GM12874 (cell line): ENCODE measurements at regions not wholly inside any gene's neighbourhood (a gene's known extent, or its start where the extent isn't known, plus 50 kb on each side); places are given as distances from the start of the nearest gene placed in this dataset.

ENCODE experiments used
- TF ChIP-seq, protein P1 (sequence below): IDR thresholded peaks from 2 replicates; pipeline ENCODE4 v1.5.1; 2011; ENCODE audit warnings: low read depth, mild to moderate bottlenecking, control low read depth, low read length, moderate library complexity; ENCODE audit not compliant: insufficient read depth

DNA sequence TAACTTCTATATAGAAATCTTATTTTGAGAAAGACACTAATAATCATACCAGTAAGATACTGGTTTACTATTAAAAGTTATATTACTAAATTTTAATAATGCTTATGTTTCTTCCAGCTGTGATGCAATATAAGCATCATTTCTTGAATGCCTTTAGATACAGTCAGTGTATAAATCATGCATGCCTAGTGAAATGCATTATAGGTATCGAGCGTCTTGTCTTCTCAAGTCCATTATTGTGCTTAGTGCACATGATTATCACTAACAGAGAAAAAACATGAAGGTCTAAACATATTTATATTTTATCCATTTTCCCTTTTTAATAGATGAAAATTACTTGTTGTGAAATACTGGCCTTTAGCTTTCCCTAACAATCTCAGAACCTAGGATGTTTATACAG is 1021.5 kb upstream of the AGA start:
- TF ChIP-seq, protein P1, sequence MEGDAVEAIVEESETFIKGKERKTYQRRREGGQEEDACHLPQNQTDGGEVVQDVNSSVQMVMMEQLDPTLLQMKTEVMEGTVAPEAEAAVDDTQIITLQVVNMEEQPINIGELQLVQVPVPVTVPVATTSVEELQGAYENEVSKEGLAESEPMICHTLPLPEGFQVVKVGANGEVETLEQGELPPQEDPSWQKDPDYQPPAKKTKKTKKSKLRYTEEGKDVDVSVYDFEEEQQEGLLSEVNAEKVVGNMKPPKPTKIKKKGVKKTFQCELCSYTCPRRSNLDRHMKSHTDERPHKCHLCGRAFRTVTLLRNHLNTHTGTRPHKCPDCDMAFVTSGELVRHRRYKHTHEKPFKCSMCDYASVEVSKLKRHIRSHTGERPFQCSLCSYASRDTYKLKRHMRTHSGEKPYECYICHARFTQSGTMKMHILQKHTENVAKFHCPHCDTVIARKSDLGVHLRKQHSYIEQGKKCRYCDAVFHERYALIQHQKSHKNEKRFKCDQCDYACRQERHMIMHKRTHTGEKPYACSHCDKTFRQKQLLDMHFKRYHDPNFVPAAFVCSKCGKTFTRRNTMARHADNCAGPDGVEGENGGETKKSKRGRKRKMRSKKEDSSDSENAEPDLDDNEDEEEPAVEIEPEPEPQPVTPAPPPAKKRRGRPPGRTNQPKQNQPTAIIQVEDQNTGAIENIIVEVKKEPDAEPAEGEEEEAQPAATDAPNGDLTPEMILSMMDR, result no peak

DNA sequence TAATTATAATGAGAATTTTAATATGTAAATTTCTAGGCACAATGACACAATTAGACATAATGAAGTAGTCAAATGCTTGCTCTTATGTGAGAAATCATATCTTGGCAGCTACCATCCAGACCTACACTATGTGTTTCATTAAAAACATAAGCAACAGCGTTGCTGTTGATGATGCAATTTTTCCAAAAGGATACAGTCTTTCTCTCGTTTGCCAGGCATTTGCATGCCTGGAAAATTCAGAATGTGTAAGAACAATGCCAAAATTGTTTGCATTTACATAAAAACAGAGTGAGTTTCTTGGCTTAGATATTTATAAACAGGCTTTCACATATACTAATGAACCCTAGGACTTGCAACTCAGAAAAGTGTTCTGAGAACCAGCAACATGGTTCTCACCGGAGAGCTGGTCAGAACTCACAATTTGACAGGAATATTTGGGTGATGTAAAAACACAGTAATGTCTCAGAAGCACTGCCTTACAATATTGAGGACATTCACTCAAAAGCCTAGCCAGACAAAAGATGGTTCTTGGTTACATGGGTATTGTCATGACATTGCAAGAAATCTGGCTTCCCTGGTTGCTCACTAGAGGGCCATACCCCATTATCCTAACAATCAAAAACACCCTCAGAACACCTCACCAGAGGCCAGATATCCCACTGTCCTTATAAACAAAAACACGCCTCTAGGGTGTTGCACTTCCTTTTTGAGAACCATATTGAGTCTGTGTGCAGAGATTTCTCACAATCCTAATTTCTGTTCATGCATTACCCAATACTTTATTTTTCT is 1029.0 kb upstream of the AGA start:
- TF ChIP-seq, protein P1, result no peak

DNA sequence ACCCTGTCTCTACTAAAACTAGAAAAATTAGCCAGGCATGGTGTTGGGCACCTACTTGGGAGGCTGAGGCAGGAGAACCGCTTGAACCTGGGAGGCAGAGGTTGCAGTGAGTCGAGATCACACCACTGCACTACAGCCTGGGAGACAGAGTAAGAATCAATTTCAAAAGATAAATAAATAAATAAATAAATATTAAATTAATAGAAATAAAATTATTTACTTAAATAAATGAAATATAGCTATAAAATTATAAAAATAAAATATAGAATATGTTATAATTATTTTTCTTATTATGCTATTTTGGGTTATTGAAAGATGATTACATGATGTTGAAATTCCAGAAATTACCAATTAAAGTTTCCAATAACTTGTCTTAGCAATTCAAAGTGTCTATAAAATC is 1029.8 kb upstream of the AGA start:
- TF ChIP-seq, protein P1, result no peak

DNA sequence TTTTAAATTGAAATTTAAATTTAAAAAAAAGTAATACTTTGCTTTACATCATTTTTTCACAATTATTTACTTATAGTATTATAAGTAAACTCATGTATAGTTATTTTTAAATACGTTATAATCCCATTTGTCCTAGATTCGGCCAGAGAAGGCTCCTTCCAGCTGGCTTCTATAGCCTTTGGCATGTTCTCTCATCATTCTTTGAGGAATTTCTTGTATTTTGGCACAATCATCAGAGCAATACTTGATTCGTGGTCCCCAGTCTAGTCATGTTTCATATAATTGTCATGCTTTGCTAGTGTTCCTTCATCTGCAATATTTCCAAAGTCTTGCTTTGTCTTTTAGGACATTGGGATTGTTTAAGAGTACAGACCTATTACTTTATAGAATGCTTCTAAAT is 1037.9 kb upstream of the AGA start:
- TF ChIP-seq, protein P1, result no peak

DNA sequence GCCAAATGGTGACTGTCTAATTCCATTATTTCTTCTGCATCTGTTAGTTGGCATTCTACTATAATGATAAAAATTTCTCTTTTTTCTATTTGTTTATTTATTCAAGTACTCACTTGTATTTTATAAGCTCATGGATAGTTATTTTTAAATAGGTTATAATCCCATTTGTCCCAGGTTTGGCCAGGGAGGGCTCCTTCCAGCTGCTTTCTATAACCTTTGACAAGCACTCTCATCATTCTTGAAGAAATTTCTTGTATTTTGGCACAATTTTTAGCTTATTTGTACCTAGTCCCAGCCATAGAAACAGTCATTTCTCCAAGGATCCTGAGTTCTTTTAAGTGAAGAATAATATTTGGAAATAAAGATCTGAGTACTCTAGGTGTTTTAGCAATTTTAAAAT is 1038.6 kb upstream of the AGA start:
- TF ChIP-seq, protein P1, result no peak

DNA sequence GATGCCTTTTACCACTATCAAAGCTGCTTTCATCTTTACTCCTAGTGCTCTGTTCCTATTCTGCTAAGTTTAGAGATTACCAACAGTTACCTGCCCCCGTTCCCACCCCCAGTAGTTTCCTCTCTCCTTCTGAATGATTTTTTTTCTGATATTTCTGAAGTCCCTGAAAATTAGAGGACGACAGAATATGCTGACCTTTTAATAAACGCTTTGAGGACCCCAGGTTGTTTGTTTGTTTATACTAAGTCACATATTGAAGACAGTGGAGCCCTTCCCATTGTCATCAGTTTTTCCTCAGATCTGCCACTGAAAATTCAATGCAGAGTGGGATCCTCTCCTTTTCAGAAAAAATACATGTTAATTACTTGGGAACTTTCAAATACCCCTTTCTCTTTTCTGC is 1039.3 kb upstream of the AGA start:
- TF ChIP-seq, protein P1, result no peak

DNA sequence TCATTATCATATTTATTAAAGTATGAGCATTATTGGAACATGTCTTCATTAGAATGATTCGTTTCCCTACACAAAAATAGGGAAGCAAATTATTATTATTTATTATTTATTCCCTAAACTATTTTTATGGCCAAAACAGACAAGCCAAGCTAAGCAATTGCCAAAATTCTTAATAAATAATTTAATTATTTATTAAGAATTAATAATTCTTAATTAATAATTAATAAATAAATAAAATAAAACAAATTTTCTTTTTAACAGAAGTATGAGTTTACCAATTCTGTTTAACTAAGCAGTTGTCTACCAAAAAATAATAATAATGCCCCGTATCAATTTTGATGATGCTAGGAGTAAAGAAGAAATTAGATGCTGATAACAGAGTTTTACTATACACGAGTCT is 1080.8 kb upstream of the AGA start:
- TF ChIP-seq, protein P1, result no peak
